ENCODE measurements at regions not wholly inside any gene's neighbourhood (a gene's known extent, or its start where the extent isn't known, plus 50 kb on each side); places are given as distances from the start of the nearest gene placed in this dataset.
"Not testable (repeated sequence)": the region's sequence is repeated elsewhere in the genome, so short reads cannot be mapped to it uniquely, and the experiment has no call there.

- no peak for TF ChIP-seq CTCF (IDR thresholded peaks at IDR 0.05; ENCODE audit: low read depth, low read length)
- H3K4me3 ChIP-seq (replicated peaks in 1 of 2; ENCODE audit: low read depth in 2 of 2, low read length in 2 of 2) = no peak overlapping the region
- no peak for DNase-seq (ENCODE audit: low read depth in 2 of 2)
Measured at GRCh38 chr15:20341901-20342600, 199.5 kb downstream of the GOLGA6L6 start.

GRCh38 chr15:20340931-20341661 lies 200.5 kb downstream of the GOLGA6L6 start:
- no peak for TF ChIP-seq CTCF (IDR thresholded peaks at IDR 0.05; ENCODE audit: low read depth, low read length)
- peak overlapping the region in 1 of 2 donors; percentile 26 for H3K4me3 ChIP-seq (replicated peaks in 1 of 2; ENCODE audit: low read depth in 2 of 2, low read length in 2 of 2)
- DNase-seq (ENCODE audit: low read depth in 2 of 2) = peak in 1 of 2 donors; percentile 36

GRCh38 chr15:20340331-20340811 lies 201.2 kb downstream of the GOLGA6L6 start:
- TF ChIP-seq CTCF (IDR thresholded peaks at IDR 0.05; ENCODE audit: low read depth, low read length) = no peak
- DNase-seq (ENCODE audit: low read depth in 2 of 2) = peak in 1 of 2 donors; percentile 13

GRCh38 chr15:20339086-20339791 lies 202.4 kb downstream of the GOLGA6L6 start:
- peak in 1 of 2 donors; percentile 0 for DNase-seq (ENCODE audit: low read depth in 2 of 2)

More at GRCh38 chr15:20340331-20340811, 201.2 kb downstream of the GOLGA6L6 start:
- H3K4me3 ChIP-seq (replicated peaks in 1 of 2; ENCODE audit: low read depth in 2 of 2, low read length in 2 of 2) = peak overlapping the region in 1 of 2 donors; percentile 0

GRCh38 chr15:20338671-20339070 lies 202.9 kb downstream of the GOLGA6L6 start:
- DNase-seq (ENCODE audit: low read depth in 2 of 2); H3K4me3 ChIP-seq (replicated peaks in 1 of 2; ENCODE audit: low read depth in 2 of 2, low read length in 2 of 2): not testable (repeated sequence)

More at GRCh38 chr15:20339086-20339791, 202.4 kb downstream of the GOLGA6L6 start:
- not testable (repeated sequence) for H3K4me3 ChIP-seq (replicated peaks in 1 of 2; ENCODE audit: low read depth in 2 of 2, low read length in 2 of 2)

GRCh38 chr15:20337238-20337637 lies 204.4 kb downstream of the GOLGA6L6 start:
- H3K4me3 ChIP-seq (replicated peaks in 1 of 2; ENCODE audit: low read depth in 2 of 2, low read length in 2 of 2); DNase-seq (ENCODE audit: low read depth in 2 of 2): not testable (repeated sequence)

GRCh38 chr15:20334451-20334850 lies 207.1 kb downstream of the GOLGA6L6 start:
- not testable (repeated sequence) for H3K4me3 ChIP-seq (replicated peaks in 1 of 2; ENCODE audit: low read depth in 2 of 2, low read length in 2 of 2); DNase-seq (ENCODE audit: low read depth in 2 of 2)

GRCh38 chr15:20325751-20326150 lies 215.8 kb downstream of the GOLGA6L6 start:
- not testable (repeated sequence) for DNase-seq (ENCODE audit: low read depth in 2 of 2); H3K4me3 ChIP-seq (replicated peaks in 1 of 2; ENCODE audit: low read depth in 2 of 2, low read length in 2 of 2)

- not testable (repeated sequence) for DNase-seq (ENCODE audit: low read depth in 2 of 2); H3K4me3 ChIP-seq (replicated peaks in 1 of 2; ENCODE audit: low read depth in 2 of 2, low read length in 2 of 2)
Measured at GRCh38 chr15:20317132-20317531, 224.5 kb downstream of the GOLGA6L6 start.

- not testable (repeated sequence) for DNase-seq (ENCODE audit: low read depth in 2 of 2); H3K4me3 ChIP-seq (replicated peaks in 1 of 2; ENCODE audit: low read depth in 2 of 2, low read length in 2 of 2)
Measured at GRCh38 chr15:20311014-20311680, 230.5 kb downstream of the GOLGA6L6 start.

All from cardiac fibroblast (primary cell).